ENCODE measurements at regions not wholly inside any gene's neighbourhood (a gene's known extent, or its start where the extent isn't known, plus 50 kb on each side); places are given as distances from the start of the nearest gene placed in this dataset.

GRCh38 chr4:1573830-1574459 lies 110.2 kb downstream of the FAM53A start:
- TF ChIP-seq, protein P1, sequence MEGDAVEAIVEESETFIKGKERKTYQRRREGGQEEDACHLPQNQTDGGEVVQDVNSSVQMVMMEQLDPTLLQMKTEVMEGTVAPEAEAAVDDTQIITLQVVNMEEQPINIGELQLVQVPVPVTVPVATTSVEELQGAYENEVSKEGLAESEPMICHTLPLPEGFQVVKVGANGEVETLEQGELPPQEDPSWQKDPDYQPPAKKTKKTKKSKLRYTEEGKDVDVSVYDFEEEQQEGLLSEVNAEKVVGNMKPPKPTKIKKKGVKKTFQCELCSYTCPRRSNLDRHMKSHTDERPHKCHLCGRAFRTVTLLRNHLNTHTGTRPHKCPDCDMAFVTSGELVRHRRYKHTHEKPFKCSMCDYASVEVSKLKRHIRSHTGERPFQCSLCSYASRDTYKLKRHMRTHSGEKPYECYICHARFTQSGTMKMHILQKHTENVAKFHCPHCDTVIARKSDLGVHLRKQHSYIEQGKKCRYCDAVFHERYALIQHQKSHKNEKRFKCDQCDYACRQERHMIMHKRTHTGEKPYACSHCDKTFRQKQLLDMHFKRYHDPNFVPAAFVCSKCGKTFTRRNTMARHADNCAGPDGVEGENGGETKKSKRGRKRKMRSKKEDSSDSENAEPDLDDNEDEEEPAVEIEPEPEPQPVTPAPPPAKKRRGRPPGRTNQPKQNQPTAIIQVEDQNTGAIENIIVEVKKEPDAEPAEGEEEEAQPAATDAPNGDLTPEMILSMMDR (IDR thresholded peaks at IDR 0.05; ENCODE audit: low read depth, low read length), result no peak
- no peak for DNase-seq (ENCODE audit: low read depth in 1 of 2, low spot score in 1 of 2)
- Histone ChIP-seq H3K9me3 (ENCODE audit: low read depth) (no peaks in the 10 kb centered on the region), H3K27me3 (no peaks in the 10 kb centered on the region), H3K36me3 (no peaks in the 10 kb centered on the region), H3K4me1 (ENCODE audit: low read depth) (peaks cover 30% of the 10 kb centered on the region), H3K4me3 (no peak overlapping the region), H3K27ac (no peak overlapping the region)

- Histone ChIP-seq H3K4me3 (no peak overlapping the region), H3K36me3 (no peaks in the 10 kb centered on the region), H3K27me3 (no peaks in the 10 kb centered on the region), H3K27ac (no peak overlapping the region), H3K9me3 (ENCODE audit: low read depth) (no peaks in the 10 kb centered on the region), H3K4me1 (ENCODE audit: low read depth) (peaks cover 26% of the 10 kb centered on the region)
- TF ChIP-seq, protein P1 (IDR thresholded peaks at IDR 0.05; ENCODE audit: low read depth, low read length), result no peak
- no peak for DNase-seq (ENCODE audit: low read depth in 1 of 2, low spot score in 1 of 2)
These were observed 111.0 kb downstream of the FAM53A start for GRCh38 chr4:1572964-1573720.

GRCh38 chr4:1572521-1572920 lies 111.6 kb downstream of the FAM53A start:
- Histone ChIP-seq H3K4me1 (ENCODE audit: low read depth) (peaks cover 20% of the 10 kb centered on the region), H3K4me3 (no peak overlapping the region), H3K27ac (peak overlapping the region; percentile 53), H3K27me3 (no peaks in the 10 kb centered on the region), H3K9me3 (ENCODE audit: low read depth) (no peaks in the 10 kb centered on the region), H3K36me3 (no peaks in the 10 kb centered on the region)
- TF ChIP-seq, protein P1 (IDR thresholded peaks at IDR 0.05; ENCODE audit: low read depth, low read length), result no peak
- DNase-seq (ENCODE audit: low read depth in 1 of 2, low spot score in 1 of 2), result no peak

- Histone ChIP-seq H3K9me3 (ENCODE audit: low read depth) (no peaks in the 10 kb centered on the region), H3K36me3 (no peaks in the 10 kb centered on the region), H3K27ac (peak overlapping the region; percentile 53), H3K4me1 (ENCODE audit: low read depth) (peaks cover 16% of the 10 kb centered on the region), H3K27me3 (no peaks in the 10 kb centered on the region), H3K4me3 (no peak overlapping the region)
- TF ChIP-seq, protein P1 (IDR thresholded peaks at IDR 0.05; ENCODE audit: low read depth, low read length), result no peak
- DNase-seq (ENCODE audit: low read depth in 1 of 2, low spot score in 1 of 2), result no peak
These were observed 112.1 kb downstream of the FAM53A start for GRCh38 chr4:1572010-1572385.

DNA sequence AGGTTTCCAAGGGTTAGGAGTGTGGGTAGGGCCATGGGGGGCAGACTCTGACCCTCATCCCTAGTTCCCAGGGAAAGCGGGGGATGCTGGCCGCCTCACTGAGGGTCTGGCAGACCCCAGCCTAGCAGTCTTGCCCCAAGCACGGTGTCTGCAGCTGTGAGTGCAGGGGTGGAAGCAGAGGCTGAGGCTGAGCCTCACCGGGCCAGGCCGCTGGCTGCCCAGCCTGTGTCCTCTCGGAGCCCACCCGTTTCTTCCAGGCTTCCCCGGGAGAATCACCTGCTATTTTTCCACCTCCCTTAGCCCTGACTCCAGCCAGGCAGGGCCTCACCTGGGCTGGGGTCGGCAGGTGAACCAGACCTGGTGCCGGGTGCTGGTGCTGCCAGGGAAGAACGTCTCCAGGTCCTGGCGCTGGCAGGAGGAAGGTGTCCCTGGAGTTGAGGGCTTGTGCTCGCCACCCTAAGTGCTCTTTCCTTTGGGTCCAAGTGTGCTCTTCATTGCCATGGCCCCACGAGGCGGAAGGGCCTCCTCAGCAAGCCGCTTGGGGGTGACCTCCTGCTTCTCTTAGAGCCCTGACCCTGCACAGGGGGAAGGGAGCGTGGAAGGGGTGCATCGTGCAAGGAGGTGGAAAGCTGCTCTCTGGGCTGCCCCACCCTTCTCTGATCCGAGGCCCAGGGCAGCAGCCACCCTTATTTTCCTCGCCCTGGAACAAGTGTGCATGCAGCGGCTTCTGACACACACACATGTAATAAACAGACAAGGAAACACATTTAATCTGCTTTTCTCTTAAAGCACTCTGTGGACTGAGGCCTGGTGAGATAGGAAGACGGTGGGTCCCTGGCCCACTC lies 112.7 kb downstream of the FAM53A start:
- Histone ChIP-seq H3K27me3 (no peaks in the 10 kb centered on the region), H3K36me3 (no peaks in the 10 kb centered on the region), H3K4me3 (no peak overlapping the region), H3K4me1 (ENCODE audit: low read depth) (peaks cover 16% of the 10 kb centered on the region), H3K27ac (peak overlapping the region; percentile 53), H3K9me3 (ENCODE audit: low read depth) (no peaks in the 10 kb centered on the region)
- no peak for DNase-seq (ENCODE audit: low read depth in 1 of 2, low spot score in 1 of 2)
- TF ChIP-seq, protein P1 (IDR thresholded peaks at IDR 0.05; ENCODE audit: low read depth, low read length), result no peak

Measured in cardiac muscle cell (in vitro differentiated cells and primary cell).